HCT116 (cell line): ENCODE measurements at regions not wholly inside any gene's neighbourhood (a gene's known extent, or its start where the extent isn't known, plus 50 kb on each side); places are given as distances from the start of the nearest gene placed in this dataset.
A peak's percentile ranks its signal among the peaks of the same experiment; 100 is the strongest.

Source experiments
- ATAC-seq: fragments of 200-7000 bp; cut with Tn5 transposase; 2 replicates; pipeline ENCODE4 v1.9.1; 2020; ENCODE audit warnings: mild to moderate bottlenecking, moderate library complexity
- BruUV-seq: library from RNA; stranded (reverse); fragments of 400-500 nt; replicated peaks from 2 replicates; lab custom pipeline; 2021; lab: Mats Ljungman, UMichigan
- CTCF ChIA-PET: fragments of 300-600 bp; sonication (Branson Sonifier 250); formaldehyde crosslinking; loops from one replicate; lab custom pipeline; 2021; ENCODE audit warnings: antibody characterized with exemption; lab: Charles Lee
- POLR2A ChIA-PET: fragments of 300-600, 350-600 bp; sonication (Branson Sonifier 250); formaldehyde crosslinking; loops from one replicate; lab custom pipeline; 2021; ENCODE audit warnings: antibody characterized with exemption; lab: Charles Lee
- RAD21 ChIA-PET, 2 experiments: fragments of 300-600 bp; sonication (Branson Sonifier 250); formaldehyde crosslinking; loops; one replicate each; lab custom pipeline; 2023; ENCODE audit warnings: low total read pairs in 2 of 2; ENCODE audit not compliant: uncharacterized antibody in 2 of 2, unreplicated experiment in 2 of 2, low non-redundant PET in 1 of 2; lab: Charles Lee
- DNase-seq: peaks from one replicate; pipeline ENCODE4 v3.0.0-alpha.2; 2010; ENCODE audit warnings: low read depth, low spot score
- H2AFZ ChIP-seq: fragments of 200-600 bp; shearing (Covaris generic), sonication (generic); 2 replicates; pipeline ENCODE4 v1.6.1; 2017; ENCODE audit warnings: low read depth, mixed run types, mixed read lengths, antibody characterized with exemption, low read length; ENCODE audit not compliant: poor library complexity, severe bottlenecking
- H3K27ac ChIP-seq: 2 replicates; pipeline ENCODE4 v1.5.1; 2012; ENCODE audit warnings: low read depth, low read length
- H3K27me3 ChIP-seq: fragments of 200-600 bp; sonication (generic); 2 replicates; pipeline ENCODE4 v1.6.1; 2016; ENCODE audit warnings: mixed run types, low read length, mixed read lengths; ENCODE audit not compliant: insufficient read depth
- H3K36me3 ChIP-seq, 2 experiments: fragments of 200-500 bp in 1 of 2; fragments of 200-600 bp in 1 of 2; sonication (Bioruptor generic) in 1 of 2; sonication (generic) in 1 of 2; 2 replicates each; pipeline versions ENCODE4 v1.5.1 to v1.6.1; 2014 to 2016; ENCODE audit warnings: low read length in 2 of 2, inconsistent platforms in 1 of 2, mixed read lengths in 1 of 2, mixed run types in 1 of 2; ENCODE audit not compliant: insufficient read depth in 2 of 2, control insufficient read depth in 1 of 2
- H3K4me1 ChIP-seq, 2 experiments: fragments of 200-600 bp in 1 of 2; sonication (generic) in 1 of 2; 2 replicates each; pipeline versions ENCODE4 v1.5.1 to v1.6.1; 2012 to 2017; ENCODE audit warnings: low read length in 2 of 2, inconsistent platforms in 1 of 2, mild to moderate bottlenecking in 1 of 2, mixed read lengths in 1 of 2, mixed run types in 1 of 2, moderate library complexity in 1 of 2; ENCODE audit not compliant: insufficient read depth in 2 of 2, control insufficient read depth in 1 of 2
- H3K4me2 ChIP-seq: fragments of 200-600 bp; sonication (generic); 2 replicates; pipeline ENCODE4 v1.6.1; 2017; ENCODE audit warnings: mixed run types, low read length, mixed read lengths
- H3K4me3 ChIP-seq, 2 experiments: fragments of 200-600 bp in 1 of 2; sonication (generic) in 1 of 2; replicated peaks in 1 of 2; 2 replicates each; pipeline ENCODE4 v1.5.1; 2011 to 2016; ENCODE audit warnings: low read length in 2 of 2, control low read depth in 1 of 2, low read depth in 1 of 2, mild to moderate bottlenecking in 1 of 2, mixed read lengths in 1 of 2, mixed run types in 1 of 2
- H3K79me2 ChIP-seq: fragments of 200-600 bp; sonication (generic); 2 replicates; pipeline ENCODE4 v1.6.1; 2017; ENCODE audit warnings: mild to moderate bottlenecking, mixed run types, low read length, moderate library complexity, mixed read lengths; ENCODE audit not compliant: insufficient read depth
- H3K9ac ChIP-seq: fragments of 200-600 bp; sonication (generic); 2 replicates; pipeline ENCODE4 v1.6.1; 2016; ENCODE audit warnings: low read length, mixed read lengths
- H3K9me2 ChIP-seq: fragments of 200-600 bp; sonication (generic), shearing (Covaris generic); 2 replicates; pipeline ENCODE4 v1.6.1; 2017; ENCODE audit warnings: mixed run types, mild to moderate bottlenecking, moderate library complexity; ENCODE audit not compliant: insufficient read depth
- H3K9me3 ChIP-seq, 2 experiments: fragments of 200-500 bp in 1 of 2; fragments of 200-600 bp in 1 of 2; sonication (Bioruptor generic) in 1 of 2; sonication (generic) in 1 of 2; 2 replicates each; pipeline ENCODE4 v1.6.1; 2014 to 2017; ENCODE audit warnings: low read length in 2 of 2, mixed read lengths in 2 of 2, inconsistent platforms in 1 of 2, low read depth in 1 of 2, mild to moderate bottlenecking in 1 of 2, mixed run types in 1 of 2, moderate library complexity in 1 of 2; ENCODE audit not compliant: control insufficient read depth in 1 of 2, insufficient read depth in 1 of 2
- H4K20me1 ChIP-seq: fragments of 200-600 bp; sonication (generic), shearing (Covaris generic); 2 replicates; pipeline ENCODE4 v1.6.1; 2017; ENCODE audit warnings: mixed run types, mild to moderate bottlenecking, moderate library complexity; ENCODE audit not compliant: insufficient read depth
- CBX3 ChIP-seq: IDR thresholded peaks from 2 replicates; pipeline ENCODE4 v1.6.1; 2012; ENCODE audit warnings: low read depth
- CEBPB ChIP-seq: IDR thresholded peaks from 2 replicates; pipeline ENCODE4 v1.6.1; 2012; ENCODE audit warnings: low read depth
- EGR1 ChIP-seq: IDR thresholded peaks from 2 replicates; pipeline ENCODE4 v1.6.1; 2012; ENCODE audit warnings: low read depth
- JUND ChIP-seq: IDR thresholded peaks from 2 replicates; pipeline ENCODE4 v1.6.1; 2012
- SIN3A ChIP-seq: IDR thresholded peaks from 2 replicates; pipeline ENCODE4 v1.6.1; 2012; ENCODE audit warnings: low read depth
- SP1 ChIP-seq: IDR thresholded peaks from 2 replicates; pipeline ENCODE4 v1.6.1; 2012; ENCODE audit warnings: low read depth
- SRF ChIP-seq: IDR thresholded peaks from 2 replicates; pipeline ENCODE4 v1.6.1; 2012; ENCODE audit warnings: low read depth
- ZFX ChIP-seq: fragments of 450-650 bp; IDR thresholded peaks from 2 replicates; pipeline ENCODE4 v1.6.1; 2017
- intact Hi-C: fragments of 100-400 bp; cut with micrococcal nuclease; formaldehyde crosslinking; loops from 2 replicates; pipeline ENCODE4 v1.10.0; 2022
- TF ChIP-seq, protein P1 (sequence below): IDR thresholded peaks from 2 replicates; pipeline ENCODE4 v1.6.1; 2012
- TF ChIP-seq, protein P2 (sequence below): IDR thresholded peaks from 2 replicates; pipeline ENCODE4 v1.6.1; 2012
- TF ChIP-seq, protein P3 (sequence below), 3 experiments: fragments of 200-600 bp in 1 of 3; sonication (generic) in 1 of 3; IDR thresholded peaks in 2 of 3; conservative IDR thresholded peaks in 1 of 3; 2 replicates each; pipeline ENCODE4 v1.5.1; 2012 to 2017; ENCODE audit warnings: low read depth in 2 of 3, low read length in 2 of 3, antibody characterized with exemption in 1 of 3, borderline replicate concordance in 1 of 3, control low read depth in 1 of 3, mild to moderate bottlenecking in 1 of 3, mixed read lengths in 1 of 3, mixed run types in 1 of 3, moderate library complexity in 1 of 3; ENCODE audit not compliant: insufficient read depth in 1 of 3
- TF ChIP-seq, protein P4 (sequence below): IDR thresholded peaks from 2 replicates; pipeline ENCODE4 v1.6.1; 2011; ENCODE audit warnings: mild to moderate bottlenecking, low read length, moderate library complexity; ENCODE audit not compliant: insufficient replicate concordance; ENCODE audit errors: extremely low read depth
- TF ChIP-seq, protein P5 (sequence below): IDR thresholded peaks from 2 replicates; pipeline ENCODE4 v1.6.1; 2012; ENCODE audit warnings: low read depth

DNA sequence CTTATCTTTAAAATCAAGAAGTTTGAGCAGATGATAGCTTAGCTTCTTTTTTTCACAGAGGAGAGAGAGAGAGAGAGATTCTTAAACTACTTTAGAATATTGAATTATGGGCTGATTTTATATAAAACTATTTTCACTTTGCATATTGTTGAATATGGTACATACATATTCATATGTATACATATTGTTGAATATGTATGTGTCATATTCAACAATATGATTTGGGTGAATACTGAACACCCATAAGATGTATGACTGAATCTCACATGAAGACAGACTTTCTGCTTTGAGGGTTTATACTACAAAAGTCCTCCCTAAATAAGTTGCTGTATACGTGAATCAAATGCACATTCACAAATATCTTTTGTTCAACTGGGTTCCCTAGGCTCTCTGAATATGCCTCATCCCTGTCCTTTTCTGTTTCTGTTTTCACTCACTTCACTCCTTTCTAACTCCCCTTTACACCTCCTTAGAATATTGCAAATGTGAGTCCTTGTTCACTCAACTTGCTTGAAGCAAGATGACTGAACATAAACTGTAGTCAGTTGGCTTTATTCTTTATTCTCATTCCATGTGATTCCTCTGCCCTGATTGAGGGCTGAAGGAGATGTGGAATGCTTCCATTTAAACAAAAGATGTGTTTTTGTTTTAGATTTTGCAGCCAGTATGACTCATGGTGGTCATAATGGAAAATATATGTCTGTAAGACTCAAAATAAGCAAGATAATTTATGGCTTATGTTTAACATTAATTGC lies 225.4 kb upstream of the DAB2 start:
- H3K4me3 ChIP-seq = no peak overlapping the region
- no peak overlapping the region for H3K27ac ChIP-seq
- H3K4me2 ChIP-seq = no peak overlapping the region
- no peaks in the 10 kb centered on the region for H3K27me3 ChIP-seq
- TF ChIP-seq SP1 (no peak), SIN3A (no peak), ZFX (no peak), CBX3 (no peak), JUND (no peak), EGR1 (no peak), CEBPB (no peak), SRF (no peak)
- TF ChIP-seq, protein P1, sequence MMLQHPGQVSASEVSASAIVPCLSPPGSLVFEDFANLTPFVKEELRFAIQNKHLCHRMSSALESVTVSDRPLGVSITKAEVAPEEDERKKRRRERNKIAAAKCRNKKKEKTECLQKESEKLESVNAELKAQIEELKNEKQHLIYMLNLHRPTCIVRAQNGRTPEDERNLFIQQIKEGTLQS = no peak
- TF ChIP-seq, protein P2, sequence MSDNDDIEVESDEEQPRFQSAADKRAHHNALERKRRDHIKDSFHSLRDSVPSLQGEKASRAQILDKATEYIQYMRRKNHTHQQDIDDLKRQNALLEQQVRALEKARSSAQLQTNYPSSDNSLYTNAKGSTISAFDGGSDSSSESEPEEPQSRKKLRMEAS = no peak
- TF ChIP-seq, protein P3, sequence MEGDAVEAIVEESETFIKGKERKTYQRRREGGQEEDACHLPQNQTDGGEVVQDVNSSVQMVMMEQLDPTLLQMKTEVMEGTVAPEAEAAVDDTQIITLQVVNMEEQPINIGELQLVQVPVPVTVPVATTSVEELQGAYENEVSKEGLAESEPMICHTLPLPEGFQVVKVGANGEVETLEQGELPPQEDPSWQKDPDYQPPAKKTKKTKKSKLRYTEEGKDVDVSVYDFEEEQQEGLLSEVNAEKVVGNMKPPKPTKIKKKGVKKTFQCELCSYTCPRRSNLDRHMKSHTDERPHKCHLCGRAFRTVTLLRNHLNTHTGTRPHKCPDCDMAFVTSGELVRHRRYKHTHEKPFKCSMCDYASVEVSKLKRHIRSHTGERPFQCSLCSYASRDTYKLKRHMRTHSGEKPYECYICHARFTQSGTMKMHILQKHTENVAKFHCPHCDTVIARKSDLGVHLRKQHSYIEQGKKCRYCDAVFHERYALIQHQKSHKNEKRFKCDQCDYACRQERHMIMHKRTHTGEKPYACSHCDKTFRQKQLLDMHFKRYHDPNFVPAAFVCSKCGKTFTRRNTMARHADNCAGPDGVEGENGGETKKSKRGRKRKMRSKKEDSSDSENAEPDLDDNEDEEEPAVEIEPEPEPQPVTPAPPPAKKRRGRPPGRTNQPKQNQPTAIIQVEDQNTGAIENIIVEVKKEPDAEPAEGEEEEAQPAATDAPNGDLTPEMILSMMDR (IDR thresholded peaks at IDR 0.05 in 2 of 3, conservative IDR thresholded peaks at IDR 0.05 in 1 of 3; ENCODE audit: borderline replicate concordance in 1 of 3, insufficient read depth in 1 of 3, low read depth in 2 of 3, low read length in 2 of 3) = no peak
- TF ChIP-seq, protein P4, sequence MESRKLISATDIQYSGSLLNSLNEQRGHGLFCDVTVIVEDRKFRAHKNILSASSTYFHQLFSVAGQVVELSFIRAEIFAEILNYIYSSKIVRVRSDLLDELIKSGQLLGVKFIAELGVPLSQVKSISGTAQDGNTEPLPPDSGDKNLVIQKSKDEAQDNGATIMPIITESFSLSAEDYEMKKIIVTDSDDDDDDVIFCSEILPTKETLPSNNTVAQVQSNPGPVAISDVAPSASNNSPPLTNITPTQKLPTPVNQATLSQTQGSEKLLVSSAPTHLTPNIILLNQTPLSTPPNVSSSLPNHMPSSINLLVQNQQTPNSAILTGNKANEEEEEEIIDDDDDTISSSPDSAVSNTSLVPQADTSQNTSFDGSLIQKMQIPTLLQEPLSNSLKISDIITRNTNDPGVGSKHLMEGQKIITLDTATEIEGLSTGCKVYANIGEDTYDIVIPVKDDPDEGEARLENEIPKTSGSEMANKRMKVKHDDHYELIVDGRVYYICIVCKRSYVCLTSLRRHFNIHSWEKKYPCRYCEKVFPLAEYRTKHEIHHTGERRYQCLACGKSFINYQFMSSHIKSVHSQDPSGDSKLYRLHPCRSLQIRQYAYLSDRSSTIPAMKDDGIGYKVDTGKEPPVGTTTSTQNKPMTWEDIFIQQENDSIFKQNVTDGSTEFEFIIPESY = no peak
- TF ChIP-seq, protein P5, sequence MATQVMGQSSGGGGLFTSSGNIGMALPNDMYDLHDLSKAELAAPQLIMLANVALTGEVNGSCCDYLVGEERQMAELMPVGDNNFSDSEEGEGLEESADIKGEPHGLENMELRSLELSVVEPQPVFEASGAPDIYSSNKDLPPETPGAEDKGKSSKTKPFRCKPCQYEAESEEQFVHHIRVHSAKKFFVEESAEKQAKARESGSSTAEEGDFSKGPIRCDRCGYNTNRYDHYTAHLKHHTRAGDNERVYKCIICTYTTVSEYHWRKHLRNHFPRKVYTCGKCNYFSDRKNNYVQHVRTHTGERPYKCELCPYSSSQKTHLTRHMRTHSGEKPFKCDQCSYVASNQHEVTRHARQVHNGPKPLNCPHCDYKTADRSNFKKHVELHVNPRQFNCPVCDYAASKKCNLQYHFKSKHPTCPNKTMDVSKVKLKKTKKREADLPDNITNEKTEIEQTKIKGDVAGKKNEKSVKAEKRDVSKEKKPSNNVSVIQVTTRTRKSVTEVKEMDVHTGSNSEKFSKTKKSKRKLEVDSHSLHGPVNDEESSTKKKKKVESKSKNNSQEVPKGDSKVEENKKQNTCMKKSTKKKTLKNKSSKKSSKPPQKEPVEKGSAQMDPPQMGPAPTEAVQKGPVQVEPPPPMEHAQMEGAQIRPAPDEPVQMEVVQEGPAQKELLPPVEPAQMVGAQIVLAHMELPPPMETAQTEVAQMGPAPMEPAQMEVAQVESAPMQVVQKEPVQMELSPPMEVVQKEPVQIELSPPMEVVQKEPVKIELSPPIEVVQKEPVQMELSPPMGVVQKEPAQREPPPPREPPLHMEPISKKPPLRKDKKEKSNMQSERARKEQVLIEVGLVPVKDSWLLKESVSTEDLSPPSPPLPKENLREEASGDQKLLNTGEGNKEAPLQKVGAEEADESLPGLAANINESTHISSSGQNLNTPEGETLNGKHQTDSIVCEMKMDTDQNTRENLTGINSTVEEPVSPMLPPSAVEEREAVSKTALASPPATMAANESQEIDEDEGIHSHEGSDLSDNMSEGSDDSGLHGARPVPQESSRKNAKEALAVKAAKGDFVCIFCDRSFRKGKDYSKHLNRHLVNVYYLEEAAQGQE = no peak
- POLR2A ChIA-PET = interaction anchor here (1.1 kb wide), 1 partner anchor 12 kb away, joined by 3 read pairs; no protein-coding TSS in a partner anchor
- no peaks in the 10 kb centered on the region for H4K20me1 ChIP-seq
- no TSS peak for BruUV-seq
- H3K36me3 ChIP-seq = no peaks in the 10 kb centered on the region
- no peaks in the 10 kb centered on the region; the same call in 1 of the 2 replicates for H3K9me2 ChIP-seq
- DNase-seq = no peak
- RAD21 ChIA-PET = interaction anchor here in 1 of 2 experiments (0.7 kb wide), 1 partner anchor 787 kb away, joined by 3 read pairs; no protein-coding TSS in a partner anchor
- H3K4me1 ChIP-seq = peaks cover 10 to 22% of the 10 kb centered on the region in 2 experiments; a peak in 3 of 4 replicates
- no peaks in the 10 kb centered on the region for H3K9me3 ChIP-seq
- H2AFZ ChIP-seq = peak overlapping the region; percentile 67
- CTCF ChIA-PET = interaction anchor here (1.0 kb wide), 1 partner anchor 701 kb away, joined by 3 read pairs; no protein-coding TSS in a partner anchor
- H3K79me2 ChIP-seq = no peaks in the 10 kb centered on the region
- no peak overlapping the region for H3K9ac ChIP-seq
- intact Hi-C loops = no loop called here
- ATAC-seq = no peak
